ENCODE measurements at regions not wholly inside any gene's neighbourhood (a gene's known extent, or its start where the extent isn't known, plus 50 kb on each side); places are given as distances from the start of the nearest gene placed in this dataset.

- no peaks in the 10 kb centered on the region for H3K4me1 Mint-ChIP-seq
- peaks cover 0 to 4% of the 10 kb centered on the region in 2 donors for H3K27me3 Mint-ChIP-seq
- no peak overlapping the region for H3K4me3 Mint-ChIP-seq
- no peaks in the 10 kb centered on the region for H3K36me3 ChIP-seq (ENCODE audit: insufficient read depth, low read length)
- no peaks in the 10 kb centered on the region for H3K9me3 ChIP-seq (ENCODE audit: low read length)
- H3K27me3 ChIP-seq (ENCODE audit: insufficient read depth, low read length, poor library complexity, severe bottlenecking) = no peaks in the 10 kb centered on the region
- peaks cover 0 to 2% (median 0%) of the 10 kb centered on the region in 3 donors for H3K36me3 Mint-ChIP-seq
- CTCF ChIA-PET = no interaction called here
- H3K27ac ChIP-seq (ENCODE audit: low read depth, low read length) = no peak overlapping the region
- no peak overlapping the region for H3K4me3 ChIP-seq (ENCODE audit: low read length)
- peaks cover 5 to 13% (median 10%) of the 10 kb centered on the region in 5 donors for H3K9me3 Mint-ChIP-seq
- H3K27ac Mint-ChIP-seq = no peak overlapping the region
- POLR2A ChIA-PET = no interaction called here
- H3K4me1 ChIP-seq (ENCODE audit: insufficient read depth, low read length) = no peaks in the 10 kb centered on the region
- DNase-seq = no peak
Measured at GRCh38 chr9:134983506-134984371, 66.0 kb upstream of the FCN1 start.

GRCh38 chr9:134984372-134985265 is 66.9 kb upstream of the FCN1 start:
- ChIA-PET CTCF (no interaction called here), POLR2A (no interaction called here)
- DNase-seq = no peak
- H3K4me3 Mint-ChIP-seq = no peak overlapping the region
- Histone ChIP-seq H3K9me3 (ENCODE audit: low read length) (no peaks in the 10 kb centered on the region), H3K36me3 (ENCODE audit: insufficient read depth, low read length) (no peaks in the 10 kb centered on the region), H3K27me3 (ENCODE audit: insufficient read depth, low read length, poor library complexity, severe bottlenecking) (no peaks in the 10 kb centered on the region), H3K4me3 (ENCODE audit: low read length) (no peak overlapping the region), H3K4me1 (ENCODE audit: insufficient read depth, low read length) (no peaks in the 10 kb centered on the region), H3K27ac (ENCODE audit: low read depth, low read length) (no peak overlapping the region)
- H3K36me3 Mint-ChIP-seq = peaks cover 0 to 2% (median 0%) of the 10 kb centered on the region in 3 donors
- H3K4me1 Mint-ChIP-seq = no peaks in the 10 kb centered on the region
- peaks cover 0 to 4% of the 10 kb centered on the region in 2 donors for H3K27me3 Mint-ChIP-seq
- no peak overlapping the region for H3K27ac Mint-ChIP-seq
- H3K9me3 Mint-ChIP-seq = peaks cover 5 to 13% (median 10%) of the 10 kb centered on the region in 5 donors

GRCh38 chr9:134985451-134985850 is 67.7 kb upstream of the FCN1 start:
- Mint-ChIP-seq H3K36me3 (peaks cover 0 to 2% (median 0%) of the 10 kb centered on the region in 3 donors), H3K4me1 (no peaks in the 10 kb centered on the region), H3K9me3 (peaks cover 5 to 13% (median 10%) of the 10 kb centered on the region in 5 donors), H3K27me3 (peaks cover 0 to 4% of the 10 kb centered on the region in 2 donors), H3K27ac (no peak overlapping the region), H3K4me3 (no peak overlapping the region)
- ChIA-PET CTCF (no interaction called here), POLR2A (no interaction called here)
- H3K9me3 ChIP-seq (ENCODE audit: low read length) = no peaks in the 10 kb centered on the region
- DNase-seq = no peak
- no peak overlapping the region for H3K4me3 ChIP-seq (ENCODE audit: low read length)
- no peaks in the 10 kb centered on the region for H3K27me3 ChIP-seq (ENCODE audit: insufficient read depth, low read length, poor library complexity, severe bottlenecking)
- no peak overlapping the region for H3K27ac ChIP-seq (ENCODE audit: low read depth, low read length)
- H3K4me1 ChIP-seq (ENCODE audit: insufficient read depth, low read length) = no peaks in the 10 kb centered on the region
- H3K36me3 ChIP-seq (ENCODE audit: insufficient read depth, low read length) = no peaks in the 10 kb centered on the region

GRCh38 chr9:134986957-134987356 is 69.2 kb upstream of the FCN1 start:
- Histone ChIP-seq H3K9me3 (ENCODE audit: low read length) (no peaks in the 10 kb centered on the region), H3K4me1 (ENCODE audit: insufficient read depth, low read length) (no peaks in the 10 kb centered on the region), H3K4me3 (ENCODE audit: low read length) (no peak overlapping the region), H3K36me3 (ENCODE audit: insufficient read depth, low read length) (no peaks in the 10 kb centered on the region), H3K27ac (ENCODE audit: low read depth, low read length) (no peak overlapping the region), H3K27me3 (ENCODE audit: insufficient read depth, low read length, poor library complexity, severe bottlenecking) (no peaks in the 10 kb centered on the region)
- DNase-seq = no peak
- no peaks in the 10 kb centered on the region for H3K4me1 Mint-ChIP-seq
- H3K4me3 Mint-ChIP-seq = no peak overlapping the region
- peaks cover 0 to 4% of the 10 kb centered on the region in 2 donors for H3K27me3 Mint-ChIP-seq
- no peak overlapping the region for H3K27ac Mint-ChIP-seq
- peaks cover 0 to 2% (median 0%) of the 10 kb centered on the region in 3 donors for H3K36me3 Mint-ChIP-seq
- POLR2A ChIA-PET = no interaction called here
- H3K9me3 Mint-ChIP-seq = peaks cover 5 to 13% (median 10%) of the 10 kb centered on the region in 5 donors
- CTCF ChIA-PET = no interaction called here

- Histone ChIP-seq H3K4me3 (ENCODE audit: low read length) (no peak overlapping the region), H3K27ac (ENCODE audit: low read depth, low read length) (no peak overlapping the region), H3K9me3 (ENCODE audit: low read length) (no peaks in the 10 kb centered on the region), H3K4me1 (ENCODE audit: insufficient read depth, low read length) (no peaks in the 10 kb centered on the region), H3K27me3 (ENCODE audit: insufficient read depth, low read length, poor library complexity, severe bottlenecking) (no peaks in the 10 kb centered on the region), H3K36me3 (ENCODE audit: insufficient read depth, low read length) (no peaks in the 10 kb centered on the region)
- peaks cover 5 to 13% (median 10%) of the 10 kb centered on the region in 5 donors for H3K9me3 Mint-ChIP-seq
- no peak overlapping the region for H3K27ac Mint-ChIP-seq
- no peaks in the 10 kb centered on the region for H3K4me1 Mint-ChIP-seq
- POLR2A ChIA-PET = no interaction called here
- no peak for DNase-seq
- peaks cover 0 to 2% (median 0%) of the 10 kb centered on the region in 3 donors for H3K36me3 Mint-ChIP-seq
- no peak overlapping the region for H3K4me3 Mint-ChIP-seq
- CTCF ChIA-PET = no interaction called here
- H3K27me3 Mint-ChIP-seq = peaks cover 0 to 4% of the 10 kb centered on the region in 2 donors
Measured at GRCh38 chr9:134987376-134987775, 69.7 kb upstream of the FCN1 start.

GRCh38 chr9:134987906-134988700 is 70.4 kb upstream of the FCN1 start:
- POLR2A ChIA-PET = no interaction called here
- Mint-ChIP-seq H3K4me3 (no peak overlapping the region), H3K27me3 (peaks cover 0 to 1% of the 10 kb centered on the region in 2 donors), H3K27ac (no peak overlapping the region), H3K9me3 (peaks cover 5 to 13% (median 10%) of the 10 kb centered on the region in 5 donors), H3K36me3 (peaks cover 0 to 2% (median 0%) of the 10 kb centered on the region in 3 donors), H3K4me1 (no peaks in the 10 kb centered on the region)
- no peaks in the 10 kb centered on the region for H3K4me1 ChIP-seq (ENCODE audit: insufficient read depth, low read length)
- no peak overlapping the region for H3K4me3 ChIP-seq (ENCODE audit: low read length)
- CTCF ChIA-PET = no interaction called here
- H3K27ac ChIP-seq (ENCODE audit: low read depth, low read length) = no peak overlapping the region
- DNase-seq = no peak
- H3K9me3 ChIP-seq (ENCODE audit: low read length) = no peaks in the 10 kb centered on the region
- no peaks in the 10 kb centered on the region for H3K36me3 ChIP-seq (ENCODE audit: insufficient read depth, low read length)
- no peaks in the 10 kb centered on the region for H3K27me3 ChIP-seq (ENCODE audit: insufficient read depth, low read length, poor library complexity, severe bottlenecking)

GRCh38 chr9:134988706-134989105 is 71.0 kb upstream of the FCN1 start:
- Mint-ChIP-seq H3K27me3 (peaks cover 0 to 1% of the 10 kb centered on the region in 2 donors), H3K27ac (no peak overlapping the region), H3K4me1 (no peaks in the 10 kb centered on the region), H3K36me3 (peaks cover 0 to 2% (median 0%) of the 10 kb centered on the region in 3 donors), H3K4me3 (no peak overlapping the region), H3K9me3 (peaks cover 5 to 13% (median 7%) of the 10 kb centered on the region in 5 donors)
- H3K36me3 ChIP-seq (ENCODE audit: insufficient read depth, low read length) = no peaks in the 10 kb centered on the region
- H3K4me3 ChIP-seq (ENCODE audit: low read length) = no peak overlapping the region
- ChIA-PET CTCF (no interaction called here), POLR2A (no interaction called here)
- no peaks in the 10 kb centered on the region for H3K27me3 ChIP-seq (ENCODE audit: insufficient read depth, low read length, poor library complexity, severe bottlenecking)
- no peaks in the 10 kb centered on the region for H3K4me1 ChIP-seq (ENCODE audit: insufficient read depth, low read length)
- H3K9me3 ChIP-seq (ENCODE audit: low read length) = no peaks in the 10 kb centered on the region
- no peak overlapping the region for H3K27ac ChIP-seq (ENCODE audit: low read depth, low read length)
- no peak for DNase-seq
